HG02571 (cell line): ENCODE measurements at regions not wholly inside any gene's neighbourhood (a gene's known extent, or its start where the extent isn't known, plus 50 kb on each side); places are given as distances from the start of the nearest gene placed in this dataset.

Experiments
- ATAC-seq: cut with Tn5 transposase; IDR thresholded peaks from one replicate; pipeline ENCODE4 v1.9.1; 2021; ENCODE audit warnings: mild to moderate bottlenecking, moderate library complexity; ENCODE audit not compliant: unreplicated experiment

DNA sequence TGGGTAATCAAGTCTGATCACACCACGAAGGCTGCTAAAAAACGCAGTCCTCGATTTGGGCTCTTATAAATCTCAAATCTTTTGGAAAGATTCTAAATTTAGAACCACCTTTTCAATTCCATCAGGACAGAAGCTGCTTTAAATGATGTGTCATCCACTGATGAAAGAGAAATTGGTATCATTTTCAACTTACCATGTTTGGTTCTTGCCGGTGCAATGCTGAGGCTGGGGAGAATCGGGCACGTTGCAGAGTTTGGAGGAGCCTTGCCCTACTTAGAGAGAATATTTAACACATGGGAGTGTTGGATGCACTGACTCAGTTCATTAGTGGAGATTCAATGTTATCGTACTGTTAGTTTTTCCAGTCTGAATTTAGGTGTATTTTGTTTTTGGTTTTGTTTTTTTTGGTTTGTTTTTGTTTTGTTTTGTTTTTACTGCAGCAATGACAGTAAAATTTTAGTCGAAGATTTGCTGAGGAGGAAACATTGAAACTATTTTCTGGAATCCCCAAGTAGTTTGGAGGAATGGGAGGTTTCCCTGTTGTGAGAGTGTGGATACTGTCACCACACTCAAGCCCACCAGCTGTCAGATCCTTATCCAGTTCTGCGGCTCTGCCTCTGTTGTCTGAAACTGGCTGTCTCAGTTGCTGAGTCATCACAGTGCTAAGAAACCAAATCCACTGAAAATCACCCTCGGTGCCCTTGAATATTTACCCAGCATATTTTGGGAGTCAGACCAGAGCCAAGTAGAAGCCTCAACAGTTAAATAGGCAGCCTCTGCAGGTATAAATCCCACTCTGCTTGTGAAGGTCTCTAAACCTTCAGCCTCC is 497.0 kb downstream of the BTBD3 start:
- ATAC-seq, result no peak

DNA sequence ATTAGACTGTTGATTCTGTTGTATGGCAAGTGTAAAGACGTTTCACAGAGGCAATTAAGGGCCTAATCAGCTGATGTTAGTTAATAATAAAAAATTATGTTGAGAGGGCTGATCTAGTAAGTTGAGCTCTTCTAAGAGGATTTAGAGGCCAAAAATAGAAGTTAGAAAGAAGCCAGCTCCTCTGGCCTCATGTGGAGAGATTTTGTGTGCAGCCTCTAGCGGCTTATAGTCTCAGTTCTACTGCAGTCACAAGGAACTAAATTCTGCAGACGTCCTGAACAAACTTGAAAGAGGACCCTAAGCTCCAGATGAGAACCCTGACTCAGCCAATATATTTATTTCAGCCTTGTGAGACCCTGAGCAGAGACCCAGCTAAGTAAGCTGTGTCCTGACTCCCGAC is 498.6 kb downstream of the BTBD3 start:
- ATAC-seq, result no peak

DNA sequence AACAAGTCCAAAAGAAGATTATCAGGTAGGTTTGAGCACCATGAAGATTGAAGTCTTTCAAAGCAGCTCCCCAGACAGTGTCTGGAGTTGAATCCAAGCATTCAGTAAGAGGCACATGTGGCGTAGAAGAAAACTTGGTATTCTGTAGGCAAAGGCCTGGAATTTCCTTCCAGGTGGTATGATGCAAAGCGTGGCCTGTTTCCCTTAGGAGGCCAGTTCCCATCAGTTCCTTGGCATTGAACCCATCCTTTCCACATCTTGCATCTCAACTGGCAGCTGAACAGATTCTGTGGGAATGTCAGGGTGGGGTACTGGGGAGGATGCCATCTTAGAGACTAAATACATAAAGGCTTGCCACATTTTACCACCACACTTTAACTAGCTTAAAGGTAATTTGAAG is 516.0 kb downstream of the BTBD3 start:
- no peak for ATAC-seq

DNA sequence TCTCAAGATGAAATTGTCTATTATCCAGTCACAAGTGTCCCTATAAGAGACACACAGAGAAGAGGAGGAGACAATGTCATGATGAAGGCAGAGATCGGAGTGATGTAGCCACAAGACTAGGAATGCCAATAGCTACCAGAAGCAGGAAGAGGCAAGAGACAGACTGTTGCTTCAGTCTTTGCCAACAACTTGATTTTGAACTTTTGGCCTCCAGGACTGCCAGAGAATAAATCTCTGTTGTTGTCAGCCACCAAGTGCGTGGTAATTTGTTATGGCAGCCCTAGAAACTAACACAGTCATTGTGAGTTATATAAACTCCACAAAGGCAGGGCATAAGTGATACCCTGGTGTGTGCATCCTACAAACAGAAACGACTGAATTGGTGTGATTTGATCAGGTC is 517.0 kb downstream of the BTBD3 start:
- ATAC-seq, result no peak

DNA sequence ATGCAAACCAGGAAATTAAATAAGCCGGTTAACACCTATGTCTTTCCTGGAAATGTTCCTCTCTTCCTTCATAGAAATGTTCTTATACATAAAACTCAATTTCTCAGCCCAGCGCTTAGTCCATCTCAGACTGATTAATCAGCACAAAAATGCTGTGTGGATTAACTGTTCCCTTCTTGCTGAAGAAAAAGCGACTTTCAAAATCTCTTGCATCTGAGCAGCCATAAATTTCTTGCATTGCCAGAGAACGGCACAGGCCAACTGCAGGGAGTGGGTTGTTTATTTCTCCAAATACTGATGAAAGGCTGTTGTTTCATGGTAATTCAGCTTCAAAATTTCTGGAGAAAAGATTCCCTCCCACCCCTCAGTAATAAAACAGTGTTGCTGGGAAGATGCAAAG is 517.6 kb downstream of the BTBD3 start:
- ATAC-seq, result no peak

DNA sequence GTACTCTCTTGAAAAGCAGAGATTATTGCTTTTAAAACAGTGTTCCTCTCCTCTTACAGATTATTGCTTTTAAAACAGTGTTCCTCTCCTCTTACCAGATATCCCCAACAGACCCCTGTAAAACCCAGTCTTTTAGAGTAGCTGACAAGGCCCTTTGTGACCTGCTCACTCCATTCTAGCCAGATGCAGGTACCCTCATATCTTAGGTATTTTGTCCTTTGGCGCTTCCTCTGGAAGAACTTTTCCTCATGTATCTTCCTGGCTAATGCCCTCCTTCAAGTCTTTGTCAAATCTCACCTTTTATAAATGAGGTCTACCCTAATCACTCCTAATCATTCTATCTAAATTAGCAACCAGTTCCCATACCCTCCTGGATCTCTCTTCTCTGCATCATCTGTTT is 536.0 kb downstream of the BTBD3 start:
- ATAC-seq, result no peak

DNA sequence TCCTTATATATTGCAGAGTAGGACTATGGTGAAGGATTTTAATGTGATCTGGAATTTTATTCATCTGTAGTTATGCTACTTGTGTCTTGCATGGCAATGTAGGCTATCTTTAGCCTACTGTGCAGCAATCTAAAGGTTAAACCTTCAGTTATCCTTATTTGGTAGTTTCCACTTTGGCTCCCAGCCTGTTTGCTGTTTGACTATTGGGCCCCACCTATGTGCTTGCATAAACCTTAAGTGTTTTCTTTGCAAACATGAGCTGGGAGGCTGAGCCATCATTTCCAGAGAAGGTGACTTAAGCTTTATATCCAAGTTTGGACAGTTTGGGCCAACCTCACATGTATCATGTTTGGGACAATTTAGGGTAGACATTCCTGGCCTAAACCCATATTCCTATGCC is 537.5 kb downstream of the BTBD3 start:
- ATAC-seq, result no peak

DNA sequence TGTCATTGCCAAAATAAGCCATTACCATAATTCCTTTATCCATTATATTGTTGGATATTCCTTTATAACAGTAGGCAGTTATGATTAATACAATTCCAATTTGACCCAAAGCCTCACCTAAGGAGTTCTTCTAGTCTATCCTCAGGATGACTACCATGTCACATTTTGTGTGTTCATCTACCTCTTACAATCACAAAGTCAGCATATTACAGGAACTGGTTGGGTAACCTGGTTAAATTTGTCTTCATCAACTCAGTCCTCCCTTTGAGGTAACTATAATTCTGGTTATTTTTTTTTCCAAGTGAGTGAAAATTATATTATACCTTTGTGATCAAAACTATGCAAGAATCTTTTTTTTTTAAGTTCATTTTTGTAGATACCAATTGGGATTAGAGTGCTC is 540.5 kb downstream of the BTBD3 start:
- ATAC-seq, result no peak

DNA sequence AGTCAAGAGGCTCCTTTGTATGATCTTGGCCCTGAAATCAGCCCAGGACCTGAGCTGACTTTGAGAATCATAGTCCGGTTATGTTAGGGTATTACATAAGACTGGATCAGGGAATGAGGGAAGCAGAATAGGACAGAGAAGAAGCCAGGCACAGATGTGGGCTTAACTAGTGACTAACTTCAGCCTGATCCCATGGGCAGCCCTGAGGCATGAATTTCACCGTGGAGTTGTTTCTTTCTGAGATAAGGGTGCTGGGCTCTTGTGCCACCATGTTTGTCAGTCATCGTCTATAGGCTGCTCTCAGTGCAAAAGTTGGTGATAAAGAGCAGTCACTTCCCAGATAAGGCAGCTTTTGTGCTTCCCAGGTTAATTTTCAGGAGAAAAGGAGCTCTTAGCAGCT is 544.7 kb upstream of the SPTLC3 start:
- ATAC-seq, result no peak

DNA sequence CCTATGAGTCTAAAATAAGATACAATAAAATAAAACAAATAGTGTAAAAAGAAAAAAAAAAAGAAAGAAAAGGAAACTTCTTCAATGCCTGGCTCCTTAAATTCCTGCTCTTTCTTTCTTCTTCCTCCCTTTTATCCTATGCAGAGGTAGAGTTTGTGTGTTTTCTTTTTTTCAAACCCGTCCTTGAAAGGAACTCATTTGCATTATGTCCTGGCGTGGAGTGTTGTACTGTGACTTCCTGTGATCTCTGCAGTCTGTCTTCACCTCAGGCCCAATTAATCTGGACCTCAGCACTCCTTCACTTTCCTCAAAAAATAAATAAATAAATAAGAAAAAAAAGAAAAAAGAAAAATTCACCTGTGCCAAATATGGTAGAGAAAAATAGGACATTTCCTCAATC is 541.9 kb upstream of the SPTLC3 start:
- no peak for ATAC-seq

DNA sequence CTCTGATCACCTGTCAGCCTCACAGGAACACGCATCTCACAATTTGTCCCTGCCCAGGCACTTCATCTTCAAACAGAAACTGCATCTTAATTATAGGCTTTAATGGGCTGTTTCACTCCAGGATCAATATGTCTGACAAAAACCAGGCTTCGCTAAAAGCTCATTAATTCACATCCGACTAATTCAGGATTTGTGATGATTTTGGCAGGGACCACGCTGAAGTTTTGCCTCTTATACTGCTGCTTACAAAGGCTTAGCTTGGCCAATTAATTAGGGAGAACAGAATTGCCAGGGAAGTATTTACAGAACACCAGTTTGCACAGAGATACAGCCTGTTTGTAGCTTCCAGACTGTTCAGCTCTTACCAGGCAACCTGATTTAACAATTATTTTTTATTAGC is 541.0 kb upstream of the SPTLC3 start:
- ATAC-seq, result no peak

DNA sequence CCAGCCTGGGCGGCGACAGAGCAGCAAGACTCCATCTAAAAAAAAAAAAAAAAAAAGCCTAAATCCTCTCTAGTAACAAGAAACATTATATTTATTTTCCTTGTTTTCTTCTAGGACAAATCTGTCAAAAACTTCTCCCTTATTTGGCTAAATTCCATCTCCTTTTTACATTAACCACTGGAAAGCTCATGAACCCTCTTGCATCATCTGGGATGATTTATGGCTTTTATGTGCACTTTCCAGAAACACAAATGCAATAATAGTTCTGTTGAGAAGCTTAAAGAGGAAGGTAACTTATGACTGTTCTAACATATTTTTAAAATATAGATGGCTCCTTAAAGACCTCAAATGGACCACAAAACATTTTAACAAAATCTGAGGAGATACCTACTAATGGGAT is 526.1 kb upstream of the SPTLC3 start:
- no peak for ATAC-seq

DNA sequence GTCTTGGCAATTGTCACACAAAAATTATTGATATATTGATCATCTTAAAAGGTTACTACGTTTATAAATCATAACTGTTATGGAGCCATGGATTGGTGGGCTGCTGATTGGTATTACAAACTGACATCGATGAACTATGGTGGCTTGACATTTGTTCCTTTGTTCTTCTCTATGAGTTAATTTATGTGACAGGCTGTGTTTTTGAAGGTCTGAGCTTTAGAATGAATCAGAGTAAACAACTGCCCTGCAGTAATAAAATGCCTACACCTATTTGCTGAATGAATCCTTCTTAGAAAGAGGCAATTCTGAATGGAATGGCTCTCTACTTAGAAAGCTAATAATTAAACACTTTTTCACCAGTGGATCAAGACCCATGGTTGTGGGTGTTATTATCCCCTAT is 506.3 kb upstream of the SPTLC3 start:
- no peak for ATAC-seq

DNA sequence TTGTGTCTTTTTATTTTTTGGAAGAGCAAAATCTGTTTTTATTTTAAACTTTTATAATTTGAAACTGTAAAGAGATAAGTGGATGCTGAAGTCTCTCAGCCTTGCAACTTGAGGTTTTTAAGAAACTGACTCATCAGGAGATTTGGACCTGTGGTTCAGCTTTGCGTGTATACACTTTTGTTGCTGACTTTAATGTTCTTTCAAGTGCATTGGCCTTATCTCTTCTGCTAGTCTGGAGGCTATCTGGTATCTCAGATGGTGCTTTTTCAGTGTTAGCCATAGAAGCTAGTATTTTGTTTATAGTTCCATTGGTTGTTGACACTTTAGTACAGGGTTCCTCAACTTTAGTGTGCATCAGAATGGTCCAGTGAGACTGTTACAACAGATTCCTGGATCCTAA is 504.0 kb upstream of the SPTLC3 start:
- no peak for ATAC-seq

DNA sequence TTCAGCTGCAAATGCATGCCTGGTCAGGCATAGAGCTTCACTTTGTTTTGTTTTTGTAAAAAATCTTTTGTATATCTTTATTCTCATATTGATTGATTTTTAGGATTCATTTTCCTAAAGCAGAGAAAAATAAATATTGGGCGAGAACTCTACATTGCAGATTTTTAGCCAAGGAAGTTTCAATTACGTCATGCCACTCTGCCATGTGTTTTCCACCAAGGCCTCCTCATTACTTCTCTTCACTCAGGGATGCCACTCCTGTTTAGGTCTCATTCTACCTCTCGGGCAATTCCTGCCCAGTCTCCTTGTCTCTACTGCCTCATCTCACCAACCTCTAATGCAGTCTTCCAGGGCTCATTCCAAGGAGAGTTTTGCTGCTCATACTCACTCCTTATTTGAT is 497.3 kb upstream of the SPTLC3 start:
- no peak for ATAC-seq

DNA sequence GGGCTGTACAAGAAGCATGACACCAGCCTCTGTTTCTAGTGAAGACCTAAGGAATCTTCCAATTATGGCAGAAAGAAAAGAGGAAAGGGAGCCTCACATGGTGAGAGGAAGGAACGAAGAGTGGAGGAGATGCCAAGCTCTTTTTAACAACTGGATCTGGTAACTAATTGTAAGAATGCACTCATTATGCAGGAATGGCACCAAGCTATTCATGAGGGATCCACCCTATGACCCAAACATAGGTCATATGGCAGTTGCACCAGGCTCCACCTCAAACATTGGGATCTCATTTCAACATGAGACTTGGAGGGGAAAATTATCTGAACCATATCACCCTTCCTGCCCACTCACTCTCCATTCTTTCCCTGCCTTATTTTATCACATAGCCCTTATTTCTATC is 496.0 kb upstream of the SPTLC3 start:
- ATAC-seq, result no peak

DNA sequence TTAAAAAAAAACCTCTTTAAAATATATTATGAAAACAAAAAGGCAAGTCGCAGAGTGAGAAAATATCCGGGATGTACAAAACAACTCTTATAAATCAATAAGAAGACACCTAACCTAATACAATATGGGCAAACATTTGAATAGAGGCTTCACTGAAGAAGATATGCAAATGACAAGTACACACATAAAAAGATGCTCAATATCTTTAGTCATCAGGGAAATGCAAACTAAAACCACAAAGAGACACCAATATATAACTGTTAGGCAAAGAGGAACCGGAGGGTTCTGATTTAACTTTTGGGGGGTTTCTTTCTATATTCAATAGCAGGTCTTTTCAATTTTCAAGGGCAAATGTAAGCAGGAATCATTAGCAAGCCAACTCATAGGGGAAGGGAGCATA is 480.7 kb upstream of the SPTLC3 start:
- no peak for ATAC-seq

DNA sequence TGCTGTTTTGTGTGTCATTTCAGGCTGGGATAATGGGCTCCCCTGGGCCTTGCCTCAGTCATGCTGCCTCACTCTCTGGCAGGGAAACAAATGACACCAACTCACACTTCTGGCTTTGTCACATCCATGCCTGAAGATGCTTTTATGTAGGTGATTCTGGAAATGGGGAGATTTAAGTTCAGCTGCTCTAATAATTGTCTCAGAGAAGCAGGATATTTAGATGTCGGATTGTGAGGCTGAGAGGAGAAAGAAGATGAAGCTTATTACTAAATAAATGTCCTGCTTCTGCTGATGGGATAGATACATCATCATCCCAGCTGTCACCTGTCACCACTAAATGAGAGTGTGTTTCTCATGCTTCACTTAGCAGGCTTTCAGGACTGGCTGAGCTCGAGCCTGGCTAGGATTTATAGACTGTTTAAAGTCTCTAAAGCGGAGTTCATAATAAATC is 480.2 kb upstream of the SPTLC3 start:
- no peak for ATAC-seq

DNA sequence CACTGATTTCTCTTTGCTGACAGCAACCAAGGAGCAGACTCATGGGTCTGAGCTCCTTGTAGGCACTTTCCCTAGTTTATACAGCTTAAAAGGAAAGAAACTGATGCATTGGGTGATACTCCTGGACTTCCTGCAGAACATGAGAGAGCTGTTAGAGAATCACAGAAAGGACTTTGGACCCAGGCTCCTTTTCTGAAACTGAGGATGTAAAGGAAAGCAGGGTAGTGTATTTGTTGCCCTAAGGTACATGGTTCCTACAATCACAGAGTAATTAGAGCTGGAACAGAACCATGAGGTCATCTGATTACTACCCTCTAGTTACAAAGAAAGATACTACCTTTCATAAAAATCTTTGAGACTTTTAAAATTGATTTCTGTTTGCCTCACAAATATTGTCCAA is 477.1 kb upstream of the SPTLC3 start:
- no peak for ATAC-seq

DNA sequence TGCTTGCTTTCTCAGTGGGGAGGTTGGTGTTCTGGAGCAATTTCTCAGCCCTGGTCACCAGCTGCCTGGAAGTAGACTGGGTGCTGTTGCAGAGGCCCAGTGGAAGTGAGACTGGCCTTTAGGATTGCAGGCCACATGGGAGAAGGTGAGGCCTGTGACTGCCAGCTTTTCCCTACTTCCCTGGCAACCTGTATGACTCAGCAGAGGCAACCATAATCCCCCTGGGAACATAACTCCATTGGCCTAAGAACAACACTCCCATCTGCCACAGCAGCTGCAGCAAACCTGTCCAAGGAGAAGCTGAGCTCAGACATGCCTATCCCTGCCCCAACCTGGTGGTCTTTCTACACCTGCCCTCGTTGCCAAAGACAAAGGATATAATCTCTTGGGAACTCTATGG is 473.5 kb upstream of the SPTLC3 start:
- ATAC-seq, result no peak

DNA sequence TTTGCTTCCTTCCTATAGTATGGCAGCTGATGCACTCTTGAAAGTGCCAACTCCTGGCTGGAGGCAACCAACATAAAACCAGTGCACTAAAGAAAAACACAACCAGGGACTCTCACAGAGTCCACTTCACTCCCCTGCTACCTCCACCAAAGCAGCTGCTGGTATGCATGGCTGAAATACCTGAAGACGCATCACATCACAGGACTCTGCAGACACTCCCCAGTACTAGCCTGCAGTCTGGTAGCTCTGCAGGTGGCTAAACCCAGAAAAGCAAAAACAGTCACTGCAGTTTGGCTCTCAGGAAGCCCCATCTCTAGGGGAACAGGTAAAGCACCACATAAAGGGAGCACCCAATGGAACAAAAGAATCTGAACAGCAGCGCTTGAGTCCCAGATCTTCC is 473.0 kb upstream of the SPTLC3 start:
- ATAC-seq, result no peak

DNA sequence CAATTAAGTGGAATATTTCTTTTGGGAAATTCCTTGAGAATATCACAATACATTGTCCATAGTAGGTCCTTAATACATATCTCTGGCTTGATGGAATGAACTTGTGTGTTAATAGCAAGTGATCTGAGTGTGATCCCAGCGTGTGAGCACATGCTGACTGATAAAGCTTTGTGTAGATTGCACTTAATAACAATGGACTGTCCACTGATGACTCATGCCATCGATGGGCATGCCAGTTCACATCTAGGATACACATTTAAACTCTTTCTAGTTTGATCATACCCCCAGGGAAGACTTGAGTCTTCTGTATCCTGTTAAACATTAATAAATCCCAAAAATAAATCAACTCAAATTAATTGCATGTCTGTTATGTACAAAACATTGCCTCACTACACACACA is 454.3 kb upstream of the SPTLC3 start:
- no peak for ATAC-seq

DNA sequence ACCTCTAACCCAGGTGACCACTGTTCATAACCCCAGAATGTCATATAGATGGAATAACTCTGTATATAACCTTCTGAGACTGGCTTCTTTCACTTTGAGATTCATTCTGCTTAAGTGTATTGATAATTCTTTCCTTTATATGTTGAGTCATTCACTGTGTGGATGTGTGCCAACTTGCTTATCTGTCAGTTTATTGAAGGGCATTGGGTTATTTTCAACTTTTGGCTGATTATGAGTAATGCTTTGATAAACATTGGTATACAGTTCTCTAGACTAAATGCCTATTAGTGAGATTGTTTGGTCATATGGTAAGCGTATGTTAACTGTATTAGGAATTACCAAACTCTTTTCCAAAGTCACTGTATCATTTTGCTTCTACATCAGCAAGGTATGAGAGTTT is 453.4 kb upstream of the SPTLC3 start:
- ATAC-seq, result no peak
